GM21447 (cell line): ENCODE measurements at regions not wholly inside any gene's neighbourhood (a gene's known extent, or its start where the extent isn't known, plus 50 kb on each side); places are given as distances from the start of the nearest gene placed in this dataset.
"Not testable (repeated sequence)": the region's sequence is repeated elsewhere in the genome, so short reads cannot be mapped to it uniquely, and the experiment has no call there.

Experiments
- ATAC-seq: cut with Tn5 transposase; IDR thresholded peaks from one replicate; pipeline ENCODE4 v1.9.1; 2021; ENCODE audit not compliant: unreplicated experiment

DNA sequence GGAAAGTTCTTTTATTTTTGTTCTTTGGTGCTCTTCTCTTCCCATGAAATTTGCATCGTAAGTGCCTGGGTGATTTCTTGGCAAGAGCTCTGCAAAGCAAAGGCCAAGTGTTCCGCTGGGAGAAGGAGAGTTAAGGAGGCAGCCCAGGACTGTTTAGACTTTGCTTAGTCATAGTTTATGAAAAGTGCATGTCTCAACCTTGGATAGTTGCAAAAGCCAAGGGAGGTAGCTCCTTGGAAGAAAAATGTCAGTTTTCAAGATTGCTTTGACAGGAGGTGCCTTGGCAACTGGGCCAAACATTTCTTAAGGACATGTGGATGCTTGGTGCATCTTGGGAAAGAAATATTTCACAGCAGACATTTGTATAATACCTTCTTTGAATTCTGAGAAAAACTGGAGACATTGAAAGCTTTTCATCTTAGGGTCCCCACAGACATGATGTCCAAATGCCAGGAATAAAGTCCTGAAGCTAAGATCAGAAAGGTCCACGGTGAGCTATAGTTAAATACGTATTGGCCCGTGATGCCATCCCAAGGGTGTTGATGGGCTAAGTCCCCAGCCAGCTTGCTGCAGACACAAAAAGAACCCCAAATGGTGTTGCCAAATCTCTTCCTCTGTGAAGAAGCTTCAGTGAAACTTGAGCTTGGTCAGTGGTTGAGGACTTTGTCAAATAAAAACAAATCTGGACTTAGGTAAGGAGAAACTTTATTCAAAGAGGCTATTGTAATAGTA, 96.3 kb upstream of the THUMPD2 start:
- no peak for ATAC-seq

DNA sequence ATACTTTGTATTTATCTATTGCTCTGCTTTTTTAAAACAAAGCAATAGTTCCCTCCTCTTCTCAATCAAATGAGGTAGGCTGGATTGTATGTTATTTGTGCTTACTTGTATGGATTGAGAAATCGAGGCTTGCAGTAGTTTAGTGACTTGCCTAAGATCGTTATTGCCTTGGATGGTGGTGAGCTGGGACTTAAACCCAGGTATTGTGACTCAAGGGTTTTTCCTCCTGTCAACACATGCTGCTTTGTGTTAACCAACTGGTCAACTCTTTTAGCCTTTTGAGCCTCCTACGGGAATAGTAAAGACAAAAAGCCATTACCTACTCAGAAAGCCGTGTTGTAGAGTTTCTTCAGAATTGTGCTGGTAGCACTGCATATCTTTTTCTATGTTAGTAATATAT, 95.2 kb upstream of the THUMPD2 start:
- ATAC-seq, result no peak

DNA sequence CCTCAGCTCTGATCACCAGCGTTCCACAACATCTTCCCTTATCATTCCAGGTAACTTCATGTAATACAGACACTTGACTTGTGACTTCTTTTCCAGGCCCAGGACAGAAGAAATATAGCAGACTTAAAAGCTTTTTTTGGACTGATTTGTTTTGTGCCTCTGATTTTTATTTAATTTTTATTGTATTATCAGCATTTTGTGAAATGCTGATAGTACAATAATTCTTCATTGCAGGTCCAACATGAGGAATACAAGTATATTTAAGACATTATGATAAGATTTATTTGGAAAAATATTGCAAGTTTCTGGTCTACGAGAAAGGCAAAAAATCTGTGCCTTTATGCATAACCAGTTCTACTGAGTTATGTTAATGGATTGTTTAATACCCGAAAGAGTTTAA, 94.5 kb upstream of the THUMPD2 start:
- no peak for ATAC-seq

DNA sequence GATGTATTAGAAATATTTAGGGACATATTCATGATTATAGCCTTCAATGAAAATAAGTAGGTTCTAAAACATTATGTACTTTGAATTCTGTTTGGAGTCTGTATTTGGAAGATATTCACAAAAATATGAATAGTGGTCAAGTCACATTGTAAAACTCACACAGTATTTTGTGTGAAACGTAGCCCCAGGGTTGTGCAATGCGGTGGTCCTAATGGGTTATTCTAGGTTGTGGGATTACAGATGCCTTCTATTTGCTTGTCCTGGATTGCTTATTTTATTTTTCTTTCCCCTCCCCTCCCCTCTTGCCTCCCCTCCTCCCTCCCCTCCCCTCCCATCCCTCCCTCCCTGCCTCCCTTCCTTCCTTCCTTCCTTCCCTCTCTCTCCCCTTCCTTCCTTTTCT, 93.7 kb upstream of the THUMPD2 start:
- no peak for ATAC-seq

DNA sequence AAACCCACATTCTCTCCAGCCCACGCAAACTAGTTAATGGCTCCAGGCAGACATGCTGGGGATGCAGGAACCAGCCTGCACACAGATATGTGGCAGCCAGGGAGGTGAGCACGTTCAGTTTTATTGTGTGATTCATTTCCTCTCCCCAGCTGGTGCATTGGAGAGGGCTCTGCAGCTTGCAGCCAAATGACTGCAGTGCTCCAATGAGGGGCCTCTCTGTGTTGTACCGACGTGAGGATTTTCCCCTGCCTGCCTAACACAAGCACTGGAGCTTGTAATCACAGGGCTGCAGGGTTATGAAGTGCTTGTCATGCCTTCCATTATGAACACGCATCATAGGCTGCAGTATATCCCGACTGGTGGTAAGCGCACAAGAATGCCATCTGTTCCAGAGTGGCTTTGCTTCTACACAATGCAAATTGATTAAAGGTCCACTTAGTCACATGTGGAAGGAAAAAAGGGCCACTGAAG, 92.3 kb upstream of the THUMPD2 start:
- no peak for ATAC-seq

DNA sequence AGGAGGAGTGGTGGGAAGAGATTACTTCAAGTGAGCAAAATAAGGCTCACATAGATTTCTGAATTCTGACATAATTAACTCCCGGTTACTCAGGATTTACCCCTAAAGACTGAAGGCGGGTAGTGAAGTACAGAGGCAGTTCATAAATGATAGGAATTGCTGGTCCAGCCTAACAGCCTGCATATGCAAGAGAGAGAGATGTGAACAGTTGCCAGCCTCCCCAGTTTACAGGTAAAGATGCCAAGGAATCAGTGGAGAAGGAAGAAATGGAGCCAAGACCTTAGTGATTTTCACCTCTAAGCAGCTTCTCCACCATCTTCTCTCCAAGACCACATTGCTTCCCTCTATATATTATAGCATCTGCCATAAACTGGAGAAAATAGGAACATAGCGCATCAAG, 91.8 kb upstream of the THUMPD2 start:
- no peak for ATAC-seq

DNA sequence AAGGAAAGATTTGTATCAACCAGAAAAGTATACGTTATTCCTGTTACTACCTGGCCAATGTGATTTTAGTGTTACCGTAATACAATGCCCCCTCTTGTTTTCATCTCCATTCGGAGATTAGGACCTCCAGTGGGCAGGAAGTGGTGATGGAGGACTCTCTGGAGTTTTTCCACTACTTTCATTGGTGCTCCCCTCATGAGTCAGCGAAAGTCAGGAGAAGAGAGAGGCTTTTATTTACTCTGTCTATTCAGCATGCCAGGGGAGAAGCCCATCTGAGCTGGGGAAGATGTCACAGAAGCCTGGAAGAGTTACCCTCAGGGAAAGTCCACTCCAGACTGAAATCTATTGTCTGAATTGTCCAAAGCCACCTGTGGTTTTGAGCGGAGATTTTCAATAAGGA, 88.2 kb upstream of the THUMPD2 start:
- no peak for ATAC-seq

DNA sequence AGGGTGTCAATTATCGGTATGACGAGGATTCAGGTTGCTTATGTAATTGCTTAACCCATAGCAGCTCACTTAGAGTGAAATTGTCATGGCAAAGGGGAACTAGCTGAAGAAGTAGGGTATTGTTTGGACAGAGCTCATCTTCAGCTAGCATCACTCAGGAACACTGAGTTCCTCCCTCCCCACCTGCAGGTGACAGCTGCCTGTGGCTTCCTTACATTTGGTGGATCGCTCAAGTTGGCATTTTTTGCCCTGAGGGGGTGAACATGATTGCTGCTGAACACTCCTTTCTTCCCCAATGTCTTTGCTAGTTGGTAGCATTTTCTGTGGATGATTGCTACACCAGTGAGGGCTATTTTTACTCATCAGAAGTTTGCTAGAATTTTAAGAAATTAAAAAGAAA, 86.7 kb upstream of the THUMPD2 start:
- ATAC-seq, result no peak

DNA sequence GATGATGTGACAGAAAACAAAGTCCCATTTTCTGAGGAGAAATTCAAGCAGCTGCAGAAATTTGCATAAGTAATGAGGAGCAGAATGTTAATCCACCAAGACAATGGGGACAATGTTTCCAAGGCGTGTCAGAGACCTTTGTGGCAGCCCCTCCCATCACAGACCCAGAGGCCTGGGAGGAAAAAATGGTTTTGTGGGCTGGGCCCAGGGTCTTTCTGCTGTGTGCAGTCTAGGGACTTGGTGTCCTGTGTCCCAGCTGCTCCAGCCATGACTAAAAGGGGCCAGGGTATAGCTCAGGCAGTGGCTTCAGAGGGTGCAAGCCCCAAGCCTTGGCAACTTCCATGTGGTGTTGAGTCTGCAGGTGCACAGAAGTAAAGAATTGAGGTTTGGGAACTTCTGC, 84.6 kb upstream of the THUMPD2 start:
- ATAC-seq, result not testable (repeated sequence)

DNA sequence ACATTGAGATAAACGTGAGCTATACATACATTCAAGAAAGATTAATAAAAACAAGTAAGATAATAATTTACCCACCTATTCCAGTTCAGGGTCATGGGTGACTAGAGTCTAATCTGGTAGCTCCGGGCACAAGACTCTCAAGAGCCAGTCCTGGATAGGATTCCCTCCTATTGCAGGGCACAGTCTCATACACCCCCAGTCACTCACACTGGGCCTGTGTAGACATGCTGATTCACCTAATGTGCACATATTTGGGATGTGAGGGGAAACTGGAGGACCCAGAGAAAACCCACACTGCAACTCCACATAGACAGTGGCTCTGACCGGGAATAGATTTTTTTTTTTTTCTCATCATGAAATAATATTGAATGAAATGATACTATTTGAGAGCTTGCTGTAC, 81.5 kb upstream of the THUMPD2 start:
- no peak for ATAC-seq

DNA sequence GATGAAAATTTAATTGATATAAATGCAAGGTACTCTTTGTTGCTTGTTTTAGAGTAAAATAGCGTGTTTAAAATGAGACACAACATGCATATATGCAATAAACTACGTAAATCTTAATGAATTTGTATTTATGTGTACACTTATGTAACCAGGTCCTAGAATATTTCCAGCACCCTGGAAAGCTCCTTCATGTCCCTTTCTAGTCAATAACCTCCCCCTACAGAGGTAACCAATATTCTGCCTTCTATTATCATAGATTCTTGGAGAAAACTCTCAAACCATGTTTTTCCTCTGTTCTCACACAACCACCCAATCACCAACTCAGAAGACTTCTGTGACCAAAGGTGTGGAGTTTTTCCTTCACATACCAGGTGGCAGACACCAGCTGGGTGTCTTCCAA, 79.6 kb upstream of the THUMPD2 start:
- no peak for ATAC-seq

DNA sequence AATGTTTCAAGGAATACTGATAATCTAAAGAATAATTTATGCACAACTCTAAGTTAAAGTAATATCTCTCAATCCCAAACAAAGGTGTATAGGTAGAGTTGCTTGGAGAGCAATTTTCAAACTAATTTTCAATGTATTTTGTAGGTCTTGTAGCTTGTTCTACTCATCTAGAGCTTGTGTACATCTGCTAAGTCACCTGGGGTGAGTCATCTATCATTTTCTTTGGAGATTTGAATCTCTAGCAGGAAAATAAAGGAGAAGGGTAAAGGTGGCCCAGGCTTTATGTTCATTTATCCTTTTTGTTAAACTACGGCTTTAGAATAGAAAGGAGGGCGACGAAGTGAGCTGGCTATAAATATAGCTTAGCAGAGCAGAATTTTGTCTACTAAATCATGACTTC, 76.8 kb upstream of the THUMPD2 start:
- ATAC-seq, result no peak

DNA sequence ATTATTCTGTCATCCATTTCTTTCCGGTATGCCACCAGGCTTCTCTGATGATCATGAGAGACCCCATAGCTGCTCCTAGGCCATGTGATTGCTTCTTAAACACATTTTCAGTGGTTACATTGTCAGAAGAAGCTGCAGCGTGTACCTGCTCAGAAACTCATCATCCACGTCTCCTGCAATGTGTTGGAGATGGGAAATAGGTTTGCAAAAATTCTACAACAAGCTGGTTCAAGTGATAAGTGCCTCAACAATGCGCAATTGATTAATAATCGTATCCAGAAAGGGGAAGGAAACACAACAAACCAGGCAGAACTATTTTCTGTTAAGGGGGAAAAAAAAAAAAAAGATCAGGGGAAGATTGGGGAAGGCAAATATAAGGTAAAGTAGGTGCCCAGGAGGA, 75.7 kb upstream of the THUMPD2 start:
- ATAC-seq, result no peak

DNA sequence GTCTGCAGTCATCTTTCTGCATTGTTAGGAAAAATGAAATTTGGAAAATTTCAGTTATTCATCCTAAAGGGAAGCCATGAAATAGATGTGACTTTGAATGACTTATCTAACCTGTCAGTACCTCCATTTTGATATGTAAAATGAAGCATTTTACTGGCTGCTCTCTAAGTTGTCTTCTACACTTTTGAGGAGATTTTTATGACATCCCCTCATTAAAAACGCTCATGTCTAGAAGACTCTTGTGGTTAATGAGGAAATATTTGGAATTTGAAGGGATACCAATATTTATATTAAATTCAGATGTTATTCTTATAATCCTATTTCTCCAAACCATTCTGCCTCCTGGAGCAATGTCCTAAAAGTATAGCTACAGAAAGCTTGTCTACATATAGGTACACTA, 73.8 kb upstream of the THUMPD2 start:
- ATAC-seq, result no peak

DNA sequence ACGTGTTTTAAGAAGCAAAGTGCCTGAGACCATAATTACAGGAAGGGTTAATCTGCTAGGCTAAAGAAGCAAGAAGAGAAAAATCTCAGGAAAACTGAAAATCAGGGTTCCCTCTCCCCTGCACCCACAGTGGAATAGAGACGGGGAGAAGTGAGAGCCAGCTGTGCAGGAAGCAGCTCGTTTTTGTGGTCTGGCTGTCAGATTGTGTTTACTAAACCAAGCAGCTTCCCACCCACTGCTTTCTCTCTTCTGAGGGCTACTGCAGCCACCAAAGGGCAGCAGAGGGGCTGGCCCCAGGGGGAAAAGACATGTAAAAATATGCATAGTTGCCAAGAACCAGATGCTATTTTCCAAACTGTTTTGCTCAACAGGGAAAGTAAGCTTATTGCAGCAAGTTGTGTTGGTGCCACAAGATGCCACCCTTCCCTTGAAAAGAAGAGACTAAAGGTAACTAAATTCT, 72.6 kb upstream of the THUMPD2 start:
- ATAC-seq, result peak; percentile 92

DNA sequence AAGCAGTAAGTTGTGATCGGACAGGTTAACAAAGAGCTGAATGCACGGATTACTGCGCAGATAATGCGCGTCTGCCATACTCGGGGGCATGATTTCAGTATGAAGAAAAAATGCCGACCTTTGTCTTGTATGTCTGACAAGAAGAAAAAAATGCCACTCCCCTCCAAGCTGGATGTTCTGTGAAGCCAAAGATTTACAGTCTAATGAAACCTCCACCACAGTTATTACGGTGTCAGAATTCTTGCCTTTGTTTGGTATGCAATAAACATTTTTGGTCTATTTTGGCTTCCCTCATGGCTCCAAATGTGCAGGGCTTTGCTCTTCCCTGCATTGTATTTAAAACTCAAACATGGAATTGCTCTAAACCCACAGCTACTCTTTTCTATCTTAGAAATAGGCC, 72.2 kb upstream of the THUMPD2 start:
- no peak for ATAC-seq

DNA sequence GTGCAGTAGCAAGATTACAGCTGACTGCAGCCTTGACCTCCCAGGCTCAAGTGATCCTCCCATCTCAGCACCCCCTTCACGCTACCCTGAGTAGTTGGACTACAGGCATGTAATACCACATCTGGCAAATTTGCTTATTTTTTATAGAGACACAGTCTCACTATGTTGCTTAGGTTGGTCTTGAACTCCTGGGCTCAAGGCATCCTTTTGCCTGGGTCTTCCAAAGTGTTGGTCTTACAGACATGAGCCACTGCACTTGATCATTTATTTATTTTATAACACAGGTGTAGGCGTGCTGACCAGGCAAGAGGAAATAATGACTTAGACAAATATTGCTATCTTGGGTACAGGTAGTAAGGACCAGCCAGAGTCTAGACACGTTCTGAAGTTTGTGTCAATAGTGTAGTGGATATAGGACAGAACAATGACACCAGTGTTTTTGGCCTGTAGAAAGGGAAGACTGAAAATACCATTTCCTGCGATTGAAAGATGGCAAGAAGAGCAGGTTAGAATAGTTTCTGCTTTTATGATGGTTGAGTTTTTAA, 71.0 kb upstream of the THUMPD2 start:
- no peak for ATAC-seq

DNA sequence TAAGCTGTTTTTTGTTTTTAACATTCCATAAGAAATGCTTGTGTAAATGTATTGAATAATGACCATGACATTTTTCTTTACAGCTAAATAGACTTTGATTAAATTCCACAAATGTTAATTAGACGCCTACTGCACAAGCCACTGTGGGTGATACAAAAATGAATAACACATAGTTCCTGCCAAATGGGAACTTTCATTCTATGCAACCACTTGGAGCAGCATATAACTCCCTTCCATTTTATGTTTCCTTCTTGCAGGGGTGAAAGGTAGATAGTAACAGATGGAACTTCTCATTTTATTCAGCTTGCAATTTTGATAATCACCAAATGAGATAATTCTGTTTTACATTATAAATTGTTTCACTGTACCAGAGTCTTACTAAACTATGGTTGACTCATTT, 70.0 kb upstream of the THUMPD2 start:
- ATAC-seq, result no peak

DNA sequence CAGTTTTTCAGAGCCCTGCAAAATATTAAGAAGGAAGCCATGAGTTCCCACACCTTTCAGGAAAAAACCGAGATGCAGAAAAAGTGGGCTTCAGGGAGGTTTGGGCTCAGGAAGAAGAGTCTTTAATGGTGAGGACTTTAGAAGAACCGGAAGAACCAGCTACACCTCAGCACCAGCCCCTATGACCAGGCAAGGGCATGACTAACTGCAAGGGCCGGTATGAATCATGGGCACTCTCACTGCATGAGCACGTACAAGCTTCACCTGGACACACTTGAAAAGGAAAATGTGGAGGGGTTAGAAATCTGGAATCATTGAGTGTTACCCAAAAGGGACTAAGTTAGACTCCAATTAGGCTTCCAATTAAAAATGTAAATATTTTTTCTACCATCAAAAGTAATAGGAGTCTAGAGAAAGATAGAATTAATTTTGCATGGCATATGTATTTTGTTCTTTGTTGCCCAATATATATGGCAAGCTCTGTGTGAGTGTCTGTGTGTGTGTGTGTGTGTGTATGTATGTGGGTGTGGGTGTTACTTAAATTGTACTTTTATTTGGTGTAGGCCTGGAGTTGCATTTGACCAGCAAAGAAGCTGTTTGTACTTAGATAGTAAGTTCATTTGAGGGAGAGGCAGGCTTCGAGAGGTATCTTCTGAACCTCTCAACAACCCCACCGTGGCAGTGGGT, 66.5 kb upstream of the THUMPD2 start:
- no peak for ATAC-seq

DNA sequence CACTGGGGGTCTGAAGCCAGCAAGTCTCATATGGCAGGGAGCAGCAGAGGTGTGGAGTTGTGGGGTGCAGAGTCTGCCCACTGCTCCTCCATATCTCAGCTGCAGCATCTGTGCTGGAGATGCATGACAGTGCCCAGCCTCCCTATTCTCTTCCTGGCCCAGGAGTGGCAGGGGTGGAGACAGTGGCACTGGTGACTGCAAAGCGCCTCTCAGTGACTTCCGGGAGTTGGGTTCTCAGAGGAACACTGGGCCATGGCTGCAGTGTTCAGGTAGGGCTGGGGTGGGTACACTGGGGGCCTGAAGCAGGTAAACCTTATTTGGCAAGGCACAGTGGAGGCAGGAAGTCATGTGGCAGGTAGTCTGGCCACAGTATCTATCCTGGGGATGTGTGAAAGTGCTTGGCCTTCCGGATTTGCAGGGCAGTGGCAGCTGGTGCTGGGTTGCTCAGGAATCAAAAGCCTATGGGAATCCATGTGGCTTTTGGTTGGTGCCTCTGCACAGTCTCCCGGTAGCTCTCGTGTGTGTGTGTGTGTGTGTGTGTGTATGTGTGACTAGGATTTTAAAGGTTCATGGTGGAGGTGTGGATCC, 60.3 kb upstream of the THUMPD2 start:
- no peak for ATAC-seq

DNA sequence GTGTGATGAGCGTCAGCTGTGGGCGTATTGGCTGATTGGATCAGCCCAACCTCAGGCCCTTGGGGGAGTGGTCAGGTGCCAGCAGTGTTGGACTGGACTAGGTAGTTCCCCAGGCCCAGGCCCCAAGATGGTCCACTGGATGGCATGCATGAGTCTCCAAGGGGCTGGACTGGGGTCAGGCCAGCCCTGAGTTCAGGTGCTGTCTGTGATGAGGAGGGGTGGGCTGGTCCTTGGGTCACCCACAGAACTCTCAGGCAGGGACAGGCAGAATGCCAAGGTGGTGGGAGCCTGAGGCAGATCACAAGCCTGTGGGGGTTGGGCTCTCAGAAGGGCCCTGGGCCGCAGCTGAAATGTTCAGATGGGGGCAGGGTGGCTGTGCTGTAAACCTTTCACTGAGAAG, 59.5 kb upstream of the THUMPD2 start:
- ATAC-seq, result no peak

DNA sequence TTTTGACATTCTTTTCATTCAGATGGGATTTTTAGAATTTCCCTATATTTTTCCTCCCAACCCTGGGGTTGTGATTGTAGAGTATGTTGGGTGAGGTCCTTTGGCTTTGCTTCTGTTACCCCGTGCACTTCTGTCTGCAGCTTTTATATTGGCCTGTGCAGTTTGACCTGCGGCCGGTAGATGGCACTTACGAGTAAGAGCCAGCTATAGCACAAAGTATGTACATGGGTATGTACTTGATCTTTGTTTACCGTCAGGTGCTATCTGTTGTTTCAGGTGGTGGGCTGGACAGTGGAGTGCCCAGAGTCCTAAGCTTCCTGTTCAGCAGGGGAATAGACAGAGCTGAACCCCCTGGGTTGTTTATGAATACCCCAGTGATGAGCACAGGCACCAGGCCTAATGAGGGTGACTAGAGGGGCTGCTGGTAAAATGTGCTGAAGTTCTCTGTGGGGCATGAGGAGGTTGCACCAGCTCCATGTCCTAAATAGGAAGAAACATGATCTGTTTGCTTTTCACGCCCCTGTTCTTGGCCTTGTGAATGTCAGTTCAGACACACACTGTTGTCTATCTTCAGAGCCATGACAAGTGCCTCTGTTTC, 58.9 kb upstream of the THUMPD2 start:
- ATAC-seq, result peak; percentile 90
